HFFc6 (cell line): ENCODE measurements at regions not wholly inside any gene's neighbourhood (a gene's known extent, or its start where the extent isn't known, plus 50 kb on each side); places are given as distances from the start of the nearest gene placed in this dataset.

Source experiments
- DNase-seq: peaks from one replicate; pipeline ENCODE4 v3.0.0-alpha.2; 2018
- H3K27ac Mint-ChIP-seq: 2 replicates; pipeline ENCODE4 v1.8.0; 2020; ENCODE audit warnings: mild to moderate bottlenecking, mixed read lengths
- H3K27me3 Mint-ChIP-seq: 2 replicates; pipeline ENCODE4 v1.8.0; 2021; ENCODE audit warnings: mild to moderate bottlenecking, moderate library complexity, mixed read lengths; ENCODE audit not compliant: insufficient read depth
- H3K36me3 Mint-ChIP-seq: 2 replicates; pipeline ENCODE4 v1.8.0; 2021; ENCODE audit warnings: low read depth, mixed read lengths
- H3K4me1 Mint-ChIP-seq: 2 replicates; pipeline ENCODE4 v1.8.0; 2020; ENCODE audit warnings: low read depth, mixed read lengths
- H3K4me3 Mint-ChIP-seq: 2 replicates; pipeline ENCODE4 v1.8.0; 2020; ENCODE audit warnings: mild to moderate bottlenecking, moderate library complexity, mixed read lengths
- H3K9me3 Mint-ChIP-seq: 2 replicates; pipeline ENCODE4 v1.8.0; 2020; ENCODE audit warnings: mild to moderate bottlenecking, mixed read lengths
- TF ChIP-seq, protein P1 (sequence below): fragments of 200-600 bp; sonication (generic); IDR thresholded peaks from 2 replicates; pipeline ENCODE4 v1.5.0; 2021; ENCODE audit warnings: antibody characterized with exemption, mild to moderate bottlenecking

DNA sequence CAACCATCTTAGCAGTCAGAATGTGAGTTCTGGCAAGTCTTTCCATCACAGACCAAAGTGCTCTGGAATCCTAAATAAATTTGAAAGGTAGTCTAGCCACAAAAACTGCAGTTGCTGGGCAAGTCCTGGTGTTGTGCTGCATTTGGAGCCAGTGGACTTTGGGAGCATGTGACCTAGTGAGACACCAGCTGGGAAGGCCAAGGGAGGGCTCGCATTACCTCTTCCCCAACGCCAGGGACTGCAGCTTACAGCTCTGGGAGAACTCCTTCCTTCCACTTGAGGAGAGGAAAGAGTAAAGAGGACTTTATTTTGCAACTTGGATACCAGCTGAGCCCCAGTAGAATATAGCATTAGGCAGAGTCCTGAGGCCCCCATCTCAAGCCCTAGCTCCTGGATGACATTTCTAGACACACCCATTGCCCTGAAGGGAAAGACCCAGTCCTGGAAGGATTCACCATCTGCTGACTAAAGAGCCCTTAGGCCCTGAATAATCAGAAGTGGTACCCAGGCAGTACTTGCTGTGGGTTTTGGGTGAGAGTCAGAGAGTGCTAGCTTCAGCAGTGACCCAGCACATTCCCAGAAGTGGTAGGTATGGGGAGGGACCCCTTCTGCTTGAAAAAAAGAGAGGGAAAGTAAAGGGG lies 190.7 kb downstream of the NUF2 start:
- Mint-ChIP-seq H3K9me3 (no peaks in the 10 kb centered on the region), H3K4me3 (no peak overlapping the region), H3K4me1 (no peaks in the 10 kb centered on the region), H3K36me3 (no peaks in the 10 kb centered on the region), H3K27ac (no peak overlapping the region), H3K27me3 (peaks cover 4% of the 10 kb centered on the region)
- no peak for DNase-seq
- TF ChIP-seq, protein P1, sequence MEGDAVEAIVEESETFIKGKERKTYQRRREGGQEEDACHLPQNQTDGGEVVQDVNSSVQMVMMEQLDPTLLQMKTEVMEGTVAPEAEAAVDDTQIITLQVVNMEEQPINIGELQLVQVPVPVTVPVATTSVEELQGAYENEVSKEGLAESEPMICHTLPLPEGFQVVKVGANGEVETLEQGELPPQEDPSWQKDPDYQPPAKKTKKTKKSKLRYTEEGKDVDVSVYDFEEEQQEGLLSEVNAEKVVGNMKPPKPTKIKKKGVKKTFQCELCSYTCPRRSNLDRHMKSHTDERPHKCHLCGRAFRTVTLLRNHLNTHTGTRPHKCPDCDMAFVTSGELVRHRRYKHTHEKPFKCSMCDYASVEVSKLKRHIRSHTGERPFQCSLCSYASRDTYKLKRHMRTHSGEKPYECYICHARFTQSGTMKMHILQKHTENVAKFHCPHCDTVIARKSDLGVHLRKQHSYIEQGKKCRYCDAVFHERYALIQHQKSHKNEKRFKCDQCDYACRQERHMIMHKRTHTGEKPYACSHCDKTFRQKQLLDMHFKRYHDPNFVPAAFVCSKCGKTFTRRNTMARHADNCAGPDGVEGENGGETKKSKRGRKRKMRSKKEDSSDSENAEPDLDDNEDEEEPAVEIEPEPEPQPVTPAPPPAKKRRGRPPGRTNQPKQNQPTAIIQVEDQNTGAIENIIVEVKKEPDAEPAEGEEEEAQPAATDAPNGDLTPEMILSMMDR, result no peak

DNA sequence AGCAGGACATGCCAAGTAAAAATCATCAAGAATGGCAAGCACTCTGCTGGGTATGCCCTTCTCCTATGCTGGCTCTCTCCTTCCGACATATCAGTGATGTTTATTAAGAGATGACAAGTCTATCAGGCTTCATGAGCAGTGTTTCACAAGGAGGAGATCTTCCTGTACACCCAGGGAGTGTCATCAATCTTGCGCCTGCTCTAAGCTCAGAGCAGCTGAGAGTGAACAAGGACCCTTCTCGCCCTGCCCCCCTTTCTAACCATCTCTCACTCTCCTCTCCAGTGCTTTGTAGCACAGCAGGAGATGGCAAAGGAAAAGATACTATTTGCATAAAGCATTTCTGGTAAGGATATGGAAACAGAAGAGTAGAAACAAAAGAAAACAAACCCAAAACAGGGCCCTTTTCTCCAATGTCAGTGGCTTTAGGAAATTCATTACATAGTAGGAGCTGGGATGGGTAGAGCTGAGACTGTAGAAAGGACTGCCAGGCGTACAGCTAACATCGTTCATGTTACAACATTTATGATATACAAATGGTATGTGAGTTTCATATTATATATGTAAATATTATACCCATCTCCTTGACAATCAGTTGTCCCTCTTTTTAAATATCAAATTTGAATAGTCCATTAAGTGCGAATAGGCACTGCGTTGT lies 201.7 kb downstream of the NUF2 start:
- no peaks in the 10 kb centered on the region for H3K9me3 Mint-ChIP-seq
- no peak overlapping the region for H3K27ac Mint-ChIP-seq
- no peaks in the 10 kb centered on the region for H3K36me3 Mint-ChIP-seq
- H3K27me3 Mint-ChIP-seq, result peaks cover 7% of the 10 kb centered on the region
- no peak overlapping the region for H3K4me3 Mint-ChIP-seq
- TF ChIP-seq, protein P1, result no peak
- DNase-seq, result no peak
- H3K4me1 Mint-ChIP-seq, result no peaks in the 10 kb centered on the region

DNA sequence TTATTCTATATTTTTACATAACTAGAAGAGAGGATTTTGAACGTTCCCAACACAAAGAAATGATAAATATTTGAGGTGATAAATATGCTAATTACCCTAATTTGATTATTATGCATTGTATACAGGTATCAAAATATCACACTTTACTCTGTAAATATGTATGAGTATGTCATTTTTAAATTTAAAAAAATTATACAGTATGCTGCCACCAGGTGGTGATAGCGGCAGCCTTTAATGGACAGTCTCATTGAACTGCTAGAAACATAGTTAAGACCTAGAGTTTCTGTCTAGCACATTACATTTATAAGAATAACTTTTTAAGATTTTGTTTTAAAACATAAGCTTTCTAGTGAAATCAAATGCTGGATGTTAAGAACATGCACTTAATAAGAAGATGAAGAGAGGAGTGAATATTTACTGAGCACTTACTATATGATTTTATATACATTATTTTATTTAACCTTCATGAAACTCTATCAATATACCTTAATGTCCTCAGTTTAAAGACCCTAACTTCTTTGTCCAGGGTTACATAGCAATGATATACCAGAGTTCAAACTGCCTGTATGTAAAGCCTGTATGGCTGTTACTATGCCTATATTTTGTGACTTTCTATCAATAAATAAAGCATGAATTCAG lies 207.1 kb downstream of the NUF2 start:
- Mint-ChIP-seq H3K4me3 (no peak overlapping the region), H3K27ac (no peak overlapping the region), H3K36me3 (no peaks in the 10 kb centered on the region), H3K27me3 (peaks cover 11% of the 10 kb centered on the region), H3K9me3 (no peaks in the 10 kb centered on the region), H3K4me1 (no peaks in the 10 kb centered on the region)
- TF ChIP-seq, protein P1, result peak; percentile 90
- peak; percentile 25 for DNase-seq

DNA sequence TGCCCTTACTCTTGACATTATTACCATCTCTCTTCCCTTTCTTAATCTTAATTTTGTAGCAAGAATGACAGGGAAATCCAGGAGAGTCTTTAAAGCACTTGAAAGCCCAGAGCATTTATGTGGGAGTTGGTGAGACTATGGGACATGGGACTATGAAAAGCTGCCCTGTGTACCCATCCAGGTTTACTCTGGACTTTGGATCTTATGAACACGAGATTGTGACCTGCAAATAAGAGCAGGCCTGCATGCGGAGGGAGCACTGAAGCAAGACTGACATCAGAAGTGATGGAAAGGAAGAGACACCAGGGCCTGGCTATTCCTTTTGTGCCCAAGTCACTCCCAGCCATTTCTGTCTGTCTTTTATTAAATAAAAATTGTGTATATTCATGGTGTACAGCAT lies 209.6 kb downstream of the NUF2 start:
- TF ChIP-seq, protein P1, result no peak
- H3K36me3 Mint-ChIP-seq, result no peaks in the 10 kb centered on the region
- H3K4me3 Mint-ChIP-seq, result no peak overlapping the region
- H3K4me1 Mint-ChIP-seq, result no peaks in the 10 kb centered on the region
- no peak overlapping the region for H3K27ac Mint-ChIP-seq
- no peak for DNase-seq
- H3K9me3 Mint-ChIP-seq, result no peaks in the 10 kb centered on the region
- peaks cover 6% of the 10 kb centered on the region for H3K27me3 Mint-ChIP-seq

DNA sequence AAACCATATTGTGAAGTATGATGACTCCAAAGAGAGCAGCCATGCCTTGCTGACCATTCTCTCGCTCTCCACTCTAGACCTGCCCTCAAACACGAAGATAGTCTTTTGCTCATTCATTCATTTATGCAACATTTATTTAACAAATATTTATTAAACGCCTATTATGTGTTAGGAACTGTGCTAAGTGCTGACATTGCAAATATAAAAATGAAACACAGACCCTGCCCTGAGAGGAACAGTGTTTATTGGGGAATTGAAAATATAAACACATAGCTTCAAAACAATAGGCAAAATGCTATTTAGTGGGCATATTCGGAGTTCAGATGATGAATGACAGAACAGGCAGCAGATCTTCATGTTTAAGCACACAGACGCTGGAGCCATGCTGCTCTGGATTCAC lies 213.6 kb downstream of the NUF2 start:
- Mint-ChIP-seq H3K27me3 (peaks cover 9% of the 10 kb centered on the region), H3K27ac (no peak overlapping the region), H3K9me3 (no peaks in the 10 kb centered on the region), H3K4me1 (no peaks in the 10 kb centered on the region), H3K4me3 (no peak overlapping the region), H3K36me3 (no peaks in the 10 kb centered on the region)
- TF ChIP-seq, protein P1, result no peak
- no peak for DNase-seq
